ENCODE measurements at regions not wholly inside any gene's neighbourhood (a gene's known extent, or its start where the extent isn't known, plus 50 kb on each side); places are given as distances from the start of the nearest gene placed in this dataset.

DNA sequence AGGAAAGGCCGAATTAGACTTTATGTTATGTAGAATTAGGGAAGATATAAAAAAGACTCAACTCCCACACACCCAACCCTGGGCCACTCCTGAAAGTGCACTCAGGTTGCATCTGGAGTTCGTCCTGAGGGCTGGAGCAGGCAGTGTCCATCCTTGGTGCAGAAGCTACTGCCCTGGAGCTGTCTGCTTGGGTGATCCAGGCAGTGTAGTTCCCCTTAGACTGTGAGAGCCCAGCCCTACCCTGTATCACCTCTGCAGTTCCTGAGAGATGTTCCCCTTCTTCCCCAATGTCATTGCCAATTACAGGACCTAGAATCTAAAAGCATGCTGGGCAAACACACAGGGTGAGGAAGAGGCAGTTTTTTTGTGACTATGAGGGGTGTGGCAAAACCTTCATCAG is 368.3 kb upstream of the ST8SIA4 start:
- TF ChIP-seq, protein P1, sequence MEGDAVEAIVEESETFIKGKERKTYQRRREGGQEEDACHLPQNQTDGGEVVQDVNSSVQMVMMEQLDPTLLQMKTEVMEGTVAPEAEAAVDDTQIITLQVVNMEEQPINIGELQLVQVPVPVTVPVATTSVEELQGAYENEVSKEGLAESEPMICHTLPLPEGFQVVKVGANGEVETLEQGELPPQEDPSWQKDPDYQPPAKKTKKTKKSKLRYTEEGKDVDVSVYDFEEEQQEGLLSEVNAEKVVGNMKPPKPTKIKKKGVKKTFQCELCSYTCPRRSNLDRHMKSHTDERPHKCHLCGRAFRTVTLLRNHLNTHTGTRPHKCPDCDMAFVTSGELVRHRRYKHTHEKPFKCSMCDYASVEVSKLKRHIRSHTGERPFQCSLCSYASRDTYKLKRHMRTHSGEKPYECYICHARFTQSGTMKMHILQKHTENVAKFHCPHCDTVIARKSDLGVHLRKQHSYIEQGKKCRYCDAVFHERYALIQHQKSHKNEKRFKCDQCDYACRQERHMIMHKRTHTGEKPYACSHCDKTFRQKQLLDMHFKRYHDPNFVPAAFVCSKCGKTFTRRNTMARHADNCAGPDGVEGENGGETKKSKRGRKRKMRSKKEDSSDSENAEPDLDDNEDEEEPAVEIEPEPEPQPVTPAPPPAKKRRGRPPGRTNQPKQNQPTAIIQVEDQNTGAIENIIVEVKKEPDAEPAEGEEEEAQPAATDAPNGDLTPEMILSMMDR (IDR thresholded peaks at IDR 0.05; ENCODE audit: insufficient read depth, low read length), result no peak
- TF ChIP-seq, protein P2, sequence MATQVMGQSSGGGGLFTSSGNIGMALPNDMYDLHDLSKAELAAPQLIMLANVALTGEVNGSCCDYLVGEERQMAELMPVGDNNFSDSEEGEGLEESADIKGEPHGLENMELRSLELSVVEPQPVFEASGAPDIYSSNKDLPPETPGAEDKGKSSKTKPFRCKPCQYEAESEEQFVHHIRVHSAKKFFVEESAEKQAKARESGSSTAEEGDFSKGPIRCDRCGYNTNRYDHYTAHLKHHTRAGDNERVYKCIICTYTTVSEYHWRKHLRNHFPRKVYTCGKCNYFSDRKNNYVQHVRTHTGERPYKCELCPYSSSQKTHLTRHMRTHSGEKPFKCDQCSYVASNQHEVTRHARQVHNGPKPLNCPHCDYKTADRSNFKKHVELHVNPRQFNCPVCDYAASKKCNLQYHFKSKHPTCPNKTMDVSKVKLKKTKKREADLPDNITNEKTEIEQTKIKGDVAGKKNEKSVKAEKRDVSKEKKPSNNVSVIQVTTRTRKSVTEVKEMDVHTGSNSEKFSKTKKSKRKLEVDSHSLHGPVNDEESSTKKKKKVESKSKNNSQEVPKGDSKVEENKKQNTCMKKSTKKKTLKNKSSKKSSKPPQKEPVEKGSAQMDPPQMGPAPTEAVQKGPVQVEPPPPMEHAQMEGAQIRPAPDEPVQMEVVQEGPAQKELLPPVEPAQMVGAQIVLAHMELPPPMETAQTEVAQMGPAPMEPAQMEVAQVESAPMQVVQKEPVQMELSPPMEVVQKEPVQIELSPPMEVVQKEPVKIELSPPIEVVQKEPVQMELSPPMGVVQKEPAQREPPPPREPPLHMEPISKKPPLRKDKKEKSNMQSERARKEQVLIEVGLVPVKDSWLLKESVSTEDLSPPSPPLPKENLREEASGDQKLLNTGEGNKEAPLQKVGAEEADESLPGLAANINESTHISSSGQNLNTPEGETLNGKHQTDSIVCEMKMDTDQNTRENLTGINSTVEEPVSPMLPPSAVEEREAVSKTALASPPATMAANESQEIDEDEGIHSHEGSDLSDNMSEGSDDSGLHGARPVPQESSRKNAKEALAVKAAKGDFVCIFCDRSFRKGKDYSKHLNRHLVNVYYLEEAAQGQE (IDR thresholded peaks at IDR 0.05; ENCODE audit: insufficient replicate concordance, low read depth), result no peak
